ENCODE measurements at regions not wholly inside any gene's neighbourhood (a gene's known extent, or its start where the extent isn't known, plus 50 kb on each side); places are given as distances from the start of the nearest gene placed in this dataset.

GRCh38 chr10:118943253-118943652 lies 86.3 kb upstream of the NANOS1 start:
- Histone ChIP-seq H3K4me3 (replicated peaks; ENCODE audit: low read depth, low read length) (no peak overlapping the region), H3K36me3 (ENCODE audit: control insufficient read depth, insufficient read depth, low read length) (no peaks in the 10 kb centered on the region), H3K27me3 (replicated peaks; ENCODE audit: control insufficient read depth, insufficient read depth, low read length) (no peaks in the 10 kb centered on the region; the same call in 1 of the 2 replicates)
- TF ChIP-seq, protein P1, sequence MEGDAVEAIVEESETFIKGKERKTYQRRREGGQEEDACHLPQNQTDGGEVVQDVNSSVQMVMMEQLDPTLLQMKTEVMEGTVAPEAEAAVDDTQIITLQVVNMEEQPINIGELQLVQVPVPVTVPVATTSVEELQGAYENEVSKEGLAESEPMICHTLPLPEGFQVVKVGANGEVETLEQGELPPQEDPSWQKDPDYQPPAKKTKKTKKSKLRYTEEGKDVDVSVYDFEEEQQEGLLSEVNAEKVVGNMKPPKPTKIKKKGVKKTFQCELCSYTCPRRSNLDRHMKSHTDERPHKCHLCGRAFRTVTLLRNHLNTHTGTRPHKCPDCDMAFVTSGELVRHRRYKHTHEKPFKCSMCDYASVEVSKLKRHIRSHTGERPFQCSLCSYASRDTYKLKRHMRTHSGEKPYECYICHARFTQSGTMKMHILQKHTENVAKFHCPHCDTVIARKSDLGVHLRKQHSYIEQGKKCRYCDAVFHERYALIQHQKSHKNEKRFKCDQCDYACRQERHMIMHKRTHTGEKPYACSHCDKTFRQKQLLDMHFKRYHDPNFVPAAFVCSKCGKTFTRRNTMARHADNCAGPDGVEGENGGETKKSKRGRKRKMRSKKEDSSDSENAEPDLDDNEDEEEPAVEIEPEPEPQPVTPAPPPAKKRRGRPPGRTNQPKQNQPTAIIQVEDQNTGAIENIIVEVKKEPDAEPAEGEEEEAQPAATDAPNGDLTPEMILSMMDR (IDR thresholded peaks at IDR 0.05; ENCODE audit: insufficient read depth, low read length, poor library complexity, severe bottlenecking): no peak
- no peak for DNase-seq (ENCODE audit: extremely low read depth, insufficient read length)

DNA sequence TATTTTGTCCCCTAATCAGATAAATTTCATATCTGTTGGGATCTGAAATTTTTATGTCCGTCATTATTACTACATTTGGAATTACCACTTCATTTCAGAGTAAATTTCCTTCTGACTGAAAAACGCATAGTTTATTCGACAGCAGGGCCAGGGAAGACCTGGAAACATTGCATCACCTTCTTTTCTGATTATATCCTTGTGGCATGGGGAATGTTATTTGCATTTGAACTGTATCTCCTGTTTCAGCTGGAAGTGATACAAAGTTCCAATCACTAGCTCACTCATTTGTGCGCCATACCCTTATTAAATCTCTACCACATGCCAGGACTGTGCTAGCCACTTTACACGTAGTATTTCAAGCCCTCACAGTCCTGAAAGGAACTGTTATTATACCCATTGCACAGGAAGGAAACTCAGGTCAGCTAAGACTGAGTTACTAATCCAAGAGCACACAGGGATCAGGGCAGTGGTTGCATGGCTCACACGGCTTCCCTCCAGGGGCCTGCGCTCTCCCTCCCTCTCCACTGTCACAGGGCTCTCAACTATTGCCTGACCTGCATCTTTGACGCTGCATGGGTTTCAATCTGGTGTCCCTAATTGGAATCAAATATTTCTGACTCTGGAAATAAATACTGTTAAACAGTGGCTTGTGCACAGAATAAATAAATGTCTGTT lies 84.4 kb upstream of the NANOS1 start:
- TF ChIP-seq, protein P1 (IDR thresholded peaks at IDR 0.05; ENCODE audit: insufficient read depth, low read length, poor library complexity, severe bottlenecking): no peak
- no peak for DNase-seq (ENCODE audit: extremely low read depth, insufficient read length)
- Histone ChIP-seq H3K27me3 (replicated peaks; ENCODE audit: control insufficient read depth, insufficient read depth, low read length) (no peaks in the 10 kb centered on the region; the same call in none of the 2 replicates), H3K4me3 (replicated peaks; ENCODE audit: low read depth, low read length) (no peak overlapping the region), H3K36me3 (ENCODE audit: control insufficient read depth, insufficient read depth, low read length) (no peaks in the 10 kb centered on the region)

DNA sequence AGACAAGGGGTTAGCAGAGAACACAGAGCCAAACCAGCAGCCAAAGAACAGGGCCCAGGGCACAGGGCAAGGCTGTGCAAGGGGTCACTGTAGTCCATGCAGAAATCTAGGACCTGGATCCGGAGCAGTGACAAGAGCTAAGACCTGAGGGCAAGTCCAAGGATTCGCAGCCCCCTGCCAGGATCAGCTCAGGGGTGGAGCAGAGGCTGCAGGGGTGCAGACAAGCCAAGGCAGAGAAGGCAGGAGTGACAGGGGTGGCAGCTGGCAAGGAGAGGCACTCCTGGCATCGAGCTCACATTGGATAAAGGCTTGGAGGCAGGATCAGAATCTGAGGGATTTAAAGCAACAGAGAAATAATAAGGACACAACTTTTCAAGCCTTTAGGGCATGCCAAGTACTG lies 80.7 kb upstream of the NANOS1 start:
- TF ChIP-seq, protein P1 (IDR thresholded peaks at IDR 0.05; ENCODE audit: insufficient read depth, low read length, poor library complexity, severe bottlenecking): no peak
- Histone ChIP-seq H3K4me3 (replicated peaks; ENCODE audit: low read depth, low read length) (no peak overlapping the region), H3K36me3 (ENCODE audit: control insufficient read depth, insufficient read depth, low read length) (no peaks in the 10 kb centered on the region), H3K27me3 (replicated peaks; ENCODE audit: control insufficient read depth, insufficient read depth, low read length) (no peaks in the 10 kb centered on the region; the same call in none of the 2 replicates)
- DNase-seq (ENCODE audit: extremely low read depth, insufficient read length): no peak

GRCh38 chr10:118950190-118950680 lies 79.3 kb upstream of the NANOS1 start:
- Histone ChIP-seq H3K27me3 (replicated peaks; ENCODE audit: control insufficient read depth, insufficient read depth, low read length) (no peaks in the 10 kb centered on the region; the same call in none of the 2 replicates), H3K36me3 (ENCODE audit: control insufficient read depth, insufficient read depth, low read length) (no peaks in the 10 kb centered on the region), H3K4me3 (replicated peaks; ENCODE audit: low read depth, low read length) (no peak overlapping the region)
- TF ChIP-seq, protein P1 (IDR thresholded peaks at IDR 0.05; ENCODE audit: insufficient read depth, low read length, poor library complexity, severe bottlenecking): no peak
- no peak for DNase-seq (ENCODE audit: extremely low read depth, insufficient read length)

GRCh38 chr10:118950997-118951637 lies 78.4 kb upstream of the NANOS1 start:
- no peak for DNase-seq (ENCODE audit: extremely low read depth, insufficient read length)
- no peaks in the 10 kb centered on the region for H3K36me3 ChIP-seq (ENCODE audit: control insufficient read depth, insufficient read depth, low read length)
- H3K27me3 ChIP-seq (replicated peaks; ENCODE audit: control insufficient read depth, insufficient read depth, low read length): no peaks in the 10 kb centered on the region; the same call in 1 of the 2 replicates
- H3K4me3 ChIP-seq (replicated peaks; ENCODE audit: low read depth, low read length): no peak overlapping the region
- TF ChIP-seq, protein P1 (IDR thresholded peaks at IDR 0.05; ENCODE audit: insufficient read depth, low read length, poor library complexity, severe bottlenecking): no peak
